Right renal cortex interstitium (tissue), 3 donors: ENCODE measurements at regions not wholly inside any gene's neighbourhood (a gene's known extent, or its start where the extent isn't known, plus 50 kb on each side); places are given as distances from the start of the nearest gene placed in this dataset.
A peak's percentile ranks its signal among the peaks of the same experiment; 100 is the strongest.

Experiments used
- DNase-seq, 3 donors: peaks; one replicate each; pipeline ENCODE4 v3.0.0-alpha.2; 2013; ENCODE audit warnings: low read depth in 3 of 3, low spot score in 2 of 3

- peak; percentile 13 to 27 (median 17) for DNase-seq
Observed at GRCh38 chr4:180134091-180134866, 2108.9 kb upstream of the TENM3 start.

DNA sequence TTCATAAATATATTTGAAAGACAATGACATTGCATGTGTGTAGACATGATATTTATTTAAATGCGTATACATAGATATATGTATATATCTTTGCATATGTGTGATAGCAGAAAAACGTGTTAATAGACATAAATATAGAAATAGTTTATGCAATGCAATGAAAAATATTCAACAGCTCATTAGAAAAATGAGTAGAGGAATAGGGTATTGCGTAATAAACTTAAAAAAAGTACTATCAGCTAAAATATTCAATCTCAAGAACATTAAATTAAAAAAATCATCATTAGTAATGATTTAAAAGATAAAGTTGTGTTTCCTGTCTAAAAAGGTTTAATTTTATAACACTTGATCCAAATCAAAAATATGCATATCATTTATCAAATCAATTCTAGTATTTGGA is 2101.5 kb upstream of the TENM3 start:
- no peak for DNase-seq

- no peak for DNase-seq
Observed at GRCh38 chr4:180148737-180149136, 2094.5 kb upstream of the TENM3 start.

- no peak for DNase-seq
Observed at GRCh38 chr4:180150818-180151217, 2092.4 kb upstream of the TENM3 start.

DNA sequence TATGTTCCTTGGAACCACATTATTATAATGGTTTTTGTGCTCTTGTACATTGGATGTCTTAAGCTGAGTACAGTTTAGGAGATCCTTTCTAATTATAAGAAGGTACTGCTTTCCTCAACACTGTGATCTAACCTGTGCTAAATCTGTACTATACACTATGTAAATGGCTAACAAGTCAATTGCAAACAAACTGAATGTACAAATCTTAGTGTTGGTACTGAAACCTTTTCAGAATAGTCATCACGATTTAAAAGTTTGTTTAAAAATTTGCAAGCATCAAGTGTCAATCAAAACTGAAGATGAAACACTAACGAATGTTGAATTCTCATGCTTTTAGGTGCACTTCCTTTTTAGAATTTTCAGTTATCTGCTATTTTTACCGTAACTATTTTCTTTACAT is 2090.4 kb upstream of the TENM3 start:
- no peak for DNase-seq

GRCh38 chr4:180153587-180153986 is 2089.6 kb upstream of the TENM3 start:
- no peak for DNase-seq

- DNase-seq = no peak
Observed at GRCh38 chr4:180156684-180157083, 2086.5 kb upstream of the TENM3 start.

- no peak for DNase-seq
Observed at GRCh38 chr4:180160195-180160983, 2082.8 kb upstream of the TENM3 start.

DNA sequence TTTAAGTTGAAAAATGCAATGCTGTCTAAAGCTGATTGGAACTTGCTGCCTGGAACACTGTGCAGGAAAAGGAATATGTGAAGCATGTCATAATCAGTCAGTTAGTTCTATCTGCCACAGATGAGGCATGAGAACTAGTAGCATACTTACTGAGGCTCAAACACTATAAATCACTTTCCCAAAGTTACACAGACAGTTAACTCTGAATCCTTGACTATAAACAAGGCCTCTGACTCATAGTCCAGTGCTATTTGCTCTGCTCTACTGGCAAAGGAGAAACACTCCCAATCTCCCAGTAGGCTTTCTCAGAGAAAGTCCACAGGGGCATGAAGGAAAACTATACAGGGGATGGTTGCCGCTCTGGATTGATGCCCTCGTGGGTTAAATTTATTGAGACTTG is 2078.4 kb upstream of the TENM3 start:
- DNase-seq = peak; percentile 12 to 27 (median 23)

GRCh38 chr4:180169394-180169793 is 2073.8 kb upstream of the TENM3 start:
- DNase-seq = no peak

- DNase-seq = no peak
Observed at GRCh38 chr4:180169966-180170365, 2073.2 kb upstream of the TENM3 start.

GRCh38 chr4:180179146-180179545 is 2064.1 kb upstream of the TENM3 start:
- DNase-seq = no peak

GRCh38 chr4:180189666-180190065 is 2053.5 kb upstream of the TENM3 start:
- no peak for DNase-seq

- no peak for DNase-seq
Observed at GRCh38 chr4:180190382-180190781, 2052.8 kb upstream of the TENM3 start.

- no peak for DNase-seq
Observed at GRCh38 chr4:180197471-180197870, 2045.7 kb upstream of the TENM3 start.

DNA sequence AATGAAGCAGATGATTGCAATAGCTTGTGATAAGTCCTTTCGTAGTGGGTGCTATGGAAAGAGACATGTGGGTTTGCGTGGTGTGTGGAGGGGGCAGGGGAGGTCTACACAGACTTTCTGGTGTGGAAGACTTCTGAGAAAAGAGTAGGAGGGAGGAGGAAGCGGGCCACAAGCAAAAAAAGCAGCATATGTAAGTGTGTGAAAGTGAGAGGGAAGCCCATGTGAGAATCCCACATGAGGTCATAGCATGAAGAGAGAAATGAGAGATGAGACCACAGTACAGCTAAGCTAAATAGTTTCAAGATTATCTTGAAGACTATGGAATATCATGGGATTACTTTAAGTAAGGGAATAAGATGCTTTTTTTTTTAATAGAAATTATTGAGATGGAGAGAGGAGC is 2039.9 kb upstream of the TENM3 start:
- DNase-seq = no peak

- no peak for DNase-seq
Observed at GRCh38 chr4:180205276-180205675, 2037.9 kb upstream of the TENM3 start.

GRCh38 chr4:180207921-180208320 is 2035.3 kb upstream of the TENM3 start:
- DNase-seq = no peak

DNA sequence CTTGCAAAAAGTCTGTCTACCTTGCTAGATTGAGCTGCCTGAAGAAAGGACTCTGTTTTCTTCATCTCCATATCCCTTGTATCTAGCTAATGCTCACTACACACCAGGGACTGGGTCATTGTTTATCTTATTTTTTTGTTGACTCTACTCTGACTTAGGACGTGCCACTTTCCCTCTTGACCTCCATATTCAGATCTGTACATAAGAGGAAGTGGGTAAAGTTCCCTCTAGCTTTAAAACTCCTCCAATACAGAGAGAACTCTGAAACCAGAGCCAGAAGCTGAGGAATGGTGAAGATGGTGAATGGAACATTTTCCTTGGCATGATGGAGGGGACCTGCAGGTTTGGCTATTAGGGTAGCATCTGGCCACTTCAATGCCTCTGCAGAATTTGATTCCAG is 2026.1 kb upstream of the TENM3 start:
- no peak for DNase-seq

DNA sequence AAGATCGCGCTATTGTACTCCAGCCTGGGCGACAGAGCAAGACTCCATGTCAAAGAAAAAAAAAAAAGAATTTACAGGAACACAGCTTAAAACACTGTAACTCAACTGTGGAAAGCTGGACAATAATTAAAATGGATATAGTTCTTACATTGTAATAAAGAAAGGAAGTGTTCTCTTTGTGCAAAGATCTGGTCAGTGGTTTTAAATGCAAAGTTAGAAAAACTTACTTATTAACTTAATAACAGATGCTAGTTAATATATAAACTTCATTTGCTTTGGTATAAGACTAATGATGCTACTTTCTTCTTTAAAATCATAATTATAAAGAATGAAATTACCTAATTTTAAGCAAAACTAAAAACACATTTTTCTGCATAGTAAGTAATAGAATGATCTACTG is 2024.1 kb upstream of the TENM3 start:
- no peak for DNase-seq

GRCh38 chr4:180225977-180226376 is 2017.2 kb upstream of the TENM3 start:
- DNase-seq = no peak

DNA sequence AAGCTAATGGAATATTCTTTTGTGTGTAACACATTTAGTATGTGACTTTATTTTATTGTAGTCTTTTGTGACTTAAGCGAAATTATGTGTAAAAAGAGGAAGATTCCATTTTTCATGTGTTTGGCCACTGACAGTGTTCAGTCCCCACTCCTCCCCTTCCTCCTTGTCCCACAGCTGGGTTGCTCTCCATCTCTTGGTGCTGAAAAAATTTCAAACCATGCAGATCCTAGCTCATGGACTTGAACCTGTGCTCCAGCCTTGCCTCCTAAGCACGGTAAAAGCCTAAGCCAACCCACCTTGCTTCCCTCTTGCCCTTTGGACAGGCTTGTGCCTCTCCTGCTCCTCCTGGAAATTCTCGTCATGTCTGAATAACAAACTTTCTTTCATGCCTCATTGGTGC is 2008.5 kb upstream of the TENM3 start:
- peak in 1 of 3 donors; percentile 6 for DNase-seq
